Thyroid gland (tissue), 4 donors: ENCODE measurements at regions not wholly inside any gene's neighbourhood (a gene's known extent, or its start where the extent isn't known, plus 50 kb on each side); places are given as distances from the start of the nearest gene placed in this dataset.

Experiments
- DNase-seq, 2 donors: peaks; one replicate each; pipeline ENCODE4 v3.0.0-alpha.2; 2019
- H3K27ac ChIP-seq, 3 donors: fragments of 200-600 bp; sonication (generic); 1 replicate in 2 of 3; 2 replicates in 1 of 3; pipeline ENCODE4 v1.5.1; 2016 to 2019; ENCODE audit warnings: mild to moderate bottlenecking in 1 of 3, moderate library complexity in 1 of 3
- H3K27me3 ChIP-seq: fragments of 200-600 bp; sonication (generic); one replicate; pipeline ENCODE4 v1.5.1; 2019
- H3K36me3 ChIP-seq, 2 donors: fragments of 200-600 bp; sonication (generic); one replicate each; pipeline ENCODE4 v1.5.1; 2016 to 2019
- H3K4me1 ChIP-seq, 2 donors: fragments of 200-600 bp; sonication (generic); one replicate each; pipeline ENCODE4 v1.5.1; 2017 to 2019
- H3K4me3 ChIP-seq, 3 donors: fragments of 200-600 bp; sonication (generic); replicated peaks in 1 of 3; 1 replicate in 2 of 3; 2 replicates in 1 of 3; pipeline ENCODE4 v1.5.1; 2016; ENCODE audit warnings: mild to moderate bottlenecking in 1 of 3
- H3K9me3 ChIP-seq: fragments of 200-600 bp; sonication (generic); one replicate; pipeline ENCODE4 v1.5.1; 2017
- POLR2A ChIP-seq, 2 donors: fragments of 450-650 bp; IDR thresholded peaks; one replicate each; pipeline ENCODE4 v1.6.1; 2017; ENCODE audit warnings: antibody characterized with exemption in 2 of 2, mild to moderate bottlenecking in 2 of 2, moderate library complexity in 1 of 2
- WGBS, 2 donors: methylation state at CpG; one replicate each; pipeline ENCODE4 v1.1.5; 2017; 5-methylcytosine and 5-hydroxymethylcytosine counted together
- intact Hi-C: fragments of 100-400 bp; cut with DNase I; formaldehyde crosslinking; loops from one replicate; pipeline ENCODE4 v1.15.1; 2023
- TF ChIP-seq, protein P1 (sequence below), 6 experiments: fragments of 200-600 bp in 3 of 6; fragments of 450-650 bp in 3 of 6; sonication (generic) in 3 of 6; IDR thresholded peaks; one replicate each; pipeline ENCODE4 v1.5.1; 2016 to 2019; ENCODE audit warnings: antibody characterized with exemption in 6 of 6, mild to moderate bottlenecking in 2 of 6, inconsistent platforms in 1 of 6, moderate library complexity in 1 of 6

DNA sequence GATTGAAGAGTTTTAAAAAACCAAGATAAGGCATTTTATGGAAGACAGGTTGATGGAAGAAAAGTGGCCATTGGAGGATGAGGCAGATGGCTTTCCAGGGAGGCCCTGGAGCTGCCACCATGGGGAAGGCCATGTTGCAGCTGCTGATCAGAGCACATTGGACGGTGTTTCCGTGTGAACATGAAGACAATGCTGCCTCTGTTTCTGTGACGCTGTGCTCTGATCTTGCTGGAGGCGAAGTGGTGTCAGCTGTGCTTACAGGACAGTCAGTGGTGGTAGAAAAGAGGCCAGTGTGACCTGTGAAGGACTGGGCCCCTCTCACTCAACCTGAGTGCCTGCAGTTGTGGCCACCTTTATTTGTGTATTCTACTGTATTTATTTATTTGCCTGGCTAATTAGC, 132.9 kb downstream of the FAM204A start:
- no peaks in the 10 kb centered on the region for H3K4me1 ChIP-seq
- no peaks in the 10 kb centered on the region for H3K36me3 ChIP-seq
- H3K27ac ChIP-seq = no peak overlapping the region
- no peaks in the 10 kb centered on the region for H3K9me3 ChIP-seq
- WGBS, 2 donors = 67 to 72% methylated on average over 4 of the region's 4 CpGs
- H3K27me3 ChIP-seq = no peaks in the 10 kb centered on the region
- H3K4me3 ChIP-seq = no peak overlapping the region
- intact Hi-C loops = no loop called here
- DNase-seq = no peak
- no peak for TF ChIP-seq POLR2A (IDR thresholded peaks at IDR 0.05)
- TF ChIP-seq, protein P1, sequence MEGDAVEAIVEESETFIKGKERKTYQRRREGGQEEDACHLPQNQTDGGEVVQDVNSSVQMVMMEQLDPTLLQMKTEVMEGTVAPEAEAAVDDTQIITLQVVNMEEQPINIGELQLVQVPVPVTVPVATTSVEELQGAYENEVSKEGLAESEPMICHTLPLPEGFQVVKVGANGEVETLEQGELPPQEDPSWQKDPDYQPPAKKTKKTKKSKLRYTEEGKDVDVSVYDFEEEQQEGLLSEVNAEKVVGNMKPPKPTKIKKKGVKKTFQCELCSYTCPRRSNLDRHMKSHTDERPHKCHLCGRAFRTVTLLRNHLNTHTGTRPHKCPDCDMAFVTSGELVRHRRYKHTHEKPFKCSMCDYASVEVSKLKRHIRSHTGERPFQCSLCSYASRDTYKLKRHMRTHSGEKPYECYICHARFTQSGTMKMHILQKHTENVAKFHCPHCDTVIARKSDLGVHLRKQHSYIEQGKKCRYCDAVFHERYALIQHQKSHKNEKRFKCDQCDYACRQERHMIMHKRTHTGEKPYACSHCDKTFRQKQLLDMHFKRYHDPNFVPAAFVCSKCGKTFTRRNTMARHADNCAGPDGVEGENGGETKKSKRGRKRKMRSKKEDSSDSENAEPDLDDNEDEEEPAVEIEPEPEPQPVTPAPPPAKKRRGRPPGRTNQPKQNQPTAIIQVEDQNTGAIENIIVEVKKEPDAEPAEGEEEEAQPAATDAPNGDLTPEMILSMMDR (IDR thresholded peaks at IDR 0.05) = no peak

GRCh38 chr10:118207470-118208007, 134.6 kb downstream of the FAM204A start:
- no peaks in the 10 kb centered on the region for H3K9me3 ChIP-seq
- H3K4me3 ChIP-seq = no peak overlapping the region
- no peak overlapping the region for H3K27ac ChIP-seq
- no peak for DNase-seq
- no peaks in the 10 kb centered on the region for H3K4me1 ChIP-seq
- TF ChIP-seq, protein P1 (IDR thresholded peaks at IDR 0.05) = no peak
- no peak for TF ChIP-seq POLR2A (IDR thresholded peaks at IDR 0.05)
- 82 to 84% methylated on average over 7 of the region's 7 CpGs for WGBS, 2 donors
- H3K27me3 ChIP-seq = no peaks in the 10 kb centered on the region
- H3K36me3 ChIP-seq = no peaks in the 10 kb centered on the region
- intact Hi-C loops = no loop called here

DNA sequence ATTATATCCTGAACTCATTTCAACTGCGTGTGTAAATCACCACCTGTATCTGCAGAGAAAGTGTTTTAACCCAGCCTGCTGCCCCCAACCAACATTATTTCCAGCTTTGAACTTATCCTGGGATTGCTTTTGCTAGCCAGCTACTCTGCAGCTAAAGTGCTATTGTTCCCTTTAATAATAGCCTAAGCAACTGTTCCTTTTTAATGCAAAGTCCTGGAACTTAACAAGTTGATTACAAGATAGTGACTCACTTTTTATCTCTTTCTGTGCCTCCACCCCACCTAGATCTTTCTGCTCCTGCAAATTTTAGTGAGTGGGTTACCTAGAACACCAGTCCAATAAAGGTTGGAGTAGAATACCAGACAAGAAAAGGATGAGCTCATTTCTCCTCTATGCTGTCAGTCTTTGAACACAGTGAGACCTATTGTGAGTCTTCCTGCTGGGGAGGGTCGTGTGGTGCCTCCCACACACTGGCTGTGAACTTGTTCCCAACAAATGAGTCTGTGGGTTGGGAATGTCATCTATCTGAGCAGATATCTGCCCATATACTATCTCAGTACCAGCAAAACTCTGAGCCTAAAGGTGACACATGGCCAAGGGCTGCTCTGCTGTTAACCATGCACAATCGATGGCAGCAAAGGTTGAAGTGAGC, 137.7 kb downstream of the FAM204A start:
- DNase-seq = no peak
- H3K27ac ChIP-seq = no peak overlapping the region
- no peaks in the 10 kb centered on the region for H3K9me3 ChIP-seq
- H3K4me1 ChIP-seq = no peaks in the 10 kb centered on the region
- no peak for TF ChIP-seq POLR2A (IDR thresholded peaks at IDR 0.05)
- H3K27me3 ChIP-seq = no peaks in the 10 kb centered on the region
- H3K4me3 ChIP-seq = no peak overlapping the region
- no peaks in the 10 kb centered on the region for H3K36me3 ChIP-seq
- intact Hi-C loops = no loop called here
- 77 to 78% methylated on average over 3 of the region's 3 CpGs for WGBS, 2 donors

- 73% methylated on average over 2 of the region's 2 CpGs for WGBS, 2 donors
Measured at GRCh38 chr10:118203461-118203860, 138.7 kb downstream of the FAM204A start.

DNA sequence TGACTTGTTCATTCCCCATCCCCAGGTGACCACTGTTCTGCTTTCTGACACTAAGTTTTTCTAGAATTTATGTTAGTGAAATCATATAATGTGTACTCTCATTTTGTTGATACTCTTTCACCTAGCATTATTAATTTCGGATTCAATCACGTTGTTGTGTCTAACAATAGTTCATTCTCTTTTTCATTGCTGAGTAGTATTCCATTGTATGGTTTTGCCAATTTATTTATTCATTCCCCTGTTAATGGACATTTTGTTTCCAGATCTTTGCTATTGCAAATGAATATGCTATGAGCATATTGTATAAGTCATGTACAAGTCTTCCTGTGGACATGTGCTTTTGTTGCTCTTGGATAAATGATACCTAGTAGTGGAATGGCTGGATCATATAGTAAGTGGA, 146.4 kb downstream of the FAM204A start:
- Histone ChIP-seq H3K4me3 (no peak overlapping the region), H3K9me3 (no peaks in the 10 kb centered on the region), H3K27ac (no peak overlapping the region), H3K4me1 (no peaks in the 10 kb centered on the region), H3K27me3 (no peaks in the 10 kb centered on the region), H3K36me3 (no peaks in the 10 kb centered on the region)
- TF ChIP-seq, protein P1 (IDR thresholded peaks at IDR 0.05) = no peak
- no peak for TF ChIP-seq POLR2A (IDR thresholded peaks at IDR 0.05)
- DNase-seq = no peak
- intact Hi-C loops = no loop called here
- 79 to 85% methylated on average over 2 of the region's 2 CpGs for WGBS, 2 donors

More at GRCh38 chr10:118203461-118203860, 138.7 kb downstream of the FAM204A start:
- TF ChIP-seq POLR2A (IDR thresholded peaks at IDR 0.05) = no peak
- intact Hi-C loops = no loop called here
- Histone ChIP-seq H3K9me3 (no peaks in the 10 kb centered on the region), H3K4me3 (no peak overlapping the region), H3K27me3 (no peaks in the 10 kb centered on the region), H3K4me1 (no peaks in the 10 kb centered on the region), H3K27ac (no peak overlapping the region), H3K36me3 (no peaks in the 10 kb centered on the region)
- DNase-seq = no peak

- H3K36me3 ChIP-seq = no peaks in the 10 kb centered on the region
- H3K4me3 ChIP-seq = no peak overlapping the region
- H3K4me1 ChIP-seq = no peaks in the 10 kb centered on the region
- DNase-seq = no peak
- intact Hi-C loops = no loop called here
- H3K27ac ChIP-seq = no peak overlapping the region
- H3K9me3 ChIP-seq = no peaks in the 10 kb centered on the region
- TF ChIP-seq, protein P1 (IDR thresholded peaks at IDR 0.05) = no peak
- TF ChIP-seq POLR2A (IDR thresholded peaks at IDR 0.05) = no peak
- WGBS, 2 donors = 80 to 87% methylated on average over 4 of the region's 4 CpGs
- H3K27me3 ChIP-seq = no peaks in the 10 kb centered on the region
Measured at GRCh38 chr10:118193642-118194041, 146.9 kb upstream of the RAB11FIP2 start.
